Neural cell (in vitro differentiated cells): ENCODE measurements at regions not wholly inside any gene's neighbourhood (a gene's known extent, or its start where the extent isn't known, plus 50 kb on each side); places are given as distances from the start of the nearest gene placed in this dataset.

Source experiments
- CTCF ChIP-seq: fragments of 450-650 bp; IDR thresholded peaks from 2 replicates; pipeline ENCODE4 v1.5.1; 2014; ENCODE audit warnings: antibody characterized with exemption, mild to moderate bottlenecking, moderate library complexity; ENCODE audit not compliant: poor library complexity, severe bottlenecking
- RAD21 ChIP-seq: fragments of 450-650 bp; conservative IDR thresholded peaks from 2 replicates; pipeline ENCODE4 v1.6.1; 2014; ENCODE audit warnings: antibody characterized with exemption, mild to moderate bottlenecking, moderate library complexity

DNA sequence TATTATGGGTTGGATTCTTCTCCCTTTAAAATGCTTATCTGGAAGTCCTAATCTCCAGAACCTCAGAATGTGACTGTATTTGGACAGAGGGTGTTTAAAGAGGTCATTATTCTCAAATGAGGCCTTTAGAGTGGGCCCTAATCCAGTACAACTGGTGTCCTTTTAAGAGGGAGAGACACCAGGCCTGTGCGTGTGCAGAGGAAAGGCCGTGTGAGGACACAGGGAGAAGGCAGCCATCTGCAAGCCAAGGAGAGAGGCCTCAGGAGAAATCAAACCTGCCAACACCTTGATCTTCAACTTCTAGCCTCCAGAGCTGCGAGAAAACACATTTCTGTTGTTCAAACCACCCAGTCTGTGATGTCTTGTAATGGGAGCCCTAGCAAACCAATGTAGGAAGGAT, 235.4 kb upstream of the MYO3A start:
- TF ChIP-seq CTCF (no peak), RAD21 (no peak)
